ENCODE measurements at regions not wholly inside any gene's neighbourhood (a gene's known extent, or its start where the extent isn't known, plus 50 kb on each side); places are given as distances from the start of the nearest gene placed in this dataset.

GRCh38 chr5:73344835-73345234 is 103.7 kb downstream of the FOXD1 start:
- H3K4me2 ChIP-seq (ENCODE audit: low read depth, low read length): no peak overlapping the region
- H3K79me2 ChIP-seq (ENCODE audit: low read length): no peaks in the 10 kb centered on the region
- no peak overlapping the region for H3K9ac ChIP-seq (ENCODE audit: low read length)
- H3K9me3 ChIP-seq (replicated peaks; ENCODE audit: insufficient read depth, low read length): no peaks in the 10 kb centered on the region
- no peaks in the 10 kb centered on the region for H3K27me3 ChIP-seq (replicated peaks; ENCODE audit: insufficient read depth, low read length)
- TF ChIP-seq EZH2 (optimal IDR thresholded peaks at IDR 0.05; ENCODE audit: low read depth, low read length) (no peak), EZH2phosphoT487 (IDR thresholded peaks at IDR 0.05; ENCODE audit: low read length) (no peak)
- TF ChIP-seq, protein P1, sequence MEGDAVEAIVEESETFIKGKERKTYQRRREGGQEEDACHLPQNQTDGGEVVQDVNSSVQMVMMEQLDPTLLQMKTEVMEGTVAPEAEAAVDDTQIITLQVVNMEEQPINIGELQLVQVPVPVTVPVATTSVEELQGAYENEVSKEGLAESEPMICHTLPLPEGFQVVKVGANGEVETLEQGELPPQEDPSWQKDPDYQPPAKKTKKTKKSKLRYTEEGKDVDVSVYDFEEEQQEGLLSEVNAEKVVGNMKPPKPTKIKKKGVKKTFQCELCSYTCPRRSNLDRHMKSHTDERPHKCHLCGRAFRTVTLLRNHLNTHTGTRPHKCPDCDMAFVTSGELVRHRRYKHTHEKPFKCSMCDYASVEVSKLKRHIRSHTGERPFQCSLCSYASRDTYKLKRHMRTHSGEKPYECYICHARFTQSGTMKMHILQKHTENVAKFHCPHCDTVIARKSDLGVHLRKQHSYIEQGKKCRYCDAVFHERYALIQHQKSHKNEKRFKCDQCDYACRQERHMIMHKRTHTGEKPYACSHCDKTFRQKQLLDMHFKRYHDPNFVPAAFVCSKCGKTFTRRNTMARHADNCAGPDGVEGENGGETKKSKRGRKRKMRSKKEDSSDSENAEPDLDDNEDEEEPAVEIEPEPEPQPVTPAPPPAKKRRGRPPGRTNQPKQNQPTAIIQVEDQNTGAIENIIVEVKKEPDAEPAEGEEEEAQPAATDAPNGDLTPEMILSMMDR (IDR thresholded peaks at IDR 0.05; ENCODE audit: low read length): no peak
- H4K20me1 ChIP-seq (ENCODE audit: insufficient read depth, low read length): no peaks in the 10 kb centered on the region
- H2AFZ ChIP-seq (ENCODE audit: low read length): no peak overlapping the region
- H3K9me2 ChIP-seq (replicated peaks; ENCODE audit: insufficient read depth, low read length): no peaks in the 10 kb centered on the region
- H3K27ac ChIP-seq (ENCODE audit: low read length): no peak overlapping the region
- no peaks in the 10 kb centered on the region for H3F3A ChIP-seq (ENCODE audit: insufficient read depth, low read length)
- no peak for DNase-seq
- no peaks in the 10 kb centered on the region for H3K4me1 ChIP-seq (ENCODE audit: low read length)
- H3K4me3 ChIP-seq (ENCODE audit: low read length): no peak overlapping the region
- H3K36me3 ChIP-seq (replicated peaks; ENCODE audit: insufficient read depth, low read length): no peaks in the 10 kb centered on the region

DNA sequence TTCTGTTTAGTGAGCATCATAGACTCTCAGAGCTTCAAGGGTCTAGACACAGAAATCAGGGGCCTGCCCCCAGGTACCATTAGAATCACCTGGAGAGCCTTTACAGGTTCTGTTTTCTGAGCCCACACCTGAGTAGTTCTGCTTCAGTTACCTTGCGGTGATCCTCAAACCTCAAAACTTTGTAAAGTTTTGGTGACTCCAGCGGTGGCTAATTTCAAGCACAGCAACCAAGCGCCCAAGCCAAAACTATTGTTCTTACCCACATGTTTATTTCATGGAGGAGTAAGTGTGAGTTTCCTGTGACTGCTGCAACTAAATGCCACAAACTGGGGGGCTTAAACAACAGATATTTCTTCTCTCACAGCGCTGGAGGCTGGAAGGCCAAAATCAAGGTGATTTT is 108.9 kb downstream of the FOXD1 start:
- Histone ChIP-seq H3K4me1 (ENCODE audit: low read length) (no peaks in the 10 kb centered on the region), H4K20me1 (ENCODE audit: insufficient read depth, low read length) (no peaks in the 10 kb centered on the region), H3K4me2 (ENCODE audit: low read depth, low read length) (no peak overlapping the region), H3K9me3 (replicated peaks; ENCODE audit: insufficient read depth, low read length) (no peaks in the 10 kb centered on the region), H3K9me2 (replicated peaks; ENCODE audit: insufficient read depth, low read length) (no peaks in the 10 kb centered on the region), H3K36me3 (replicated peaks; ENCODE audit: insufficient read depth, low read length) (no peaks in the 10 kb centered on the region), H3K27ac (ENCODE audit: low read length) (no peak overlapping the region), H3F3A (ENCODE audit: insufficient read depth, low read length) (no peaks in the 10 kb centered on the region), H3K4me3 (ENCODE audit: low read length) (no peak overlapping the region), H3K27me3 (replicated peaks; ENCODE audit: insufficient read depth, low read length) (no peaks in the 10 kb centered on the region), H3K9ac (ENCODE audit: low read length) (no peak overlapping the region), H3K79me2 (ENCODE audit: low read length) (no peaks in the 10 kb centered on the region), H2AFZ (ENCODE audit: low read length) (no peak overlapping the region)
- DNase-seq: no peak
- TF ChIP-seq EZH2 (optimal IDR thresholded peaks at IDR 0.05; ENCODE audit: low read depth, low read length) (no peak), EZH2phosphoT487 (IDR thresholded peaks at IDR 0.05; ENCODE audit: low read length) (no peak)
- TF ChIP-seq, protein P1 (IDR thresholded peaks at IDR 0.05; ENCODE audit: low read length): no peak

DNA sequence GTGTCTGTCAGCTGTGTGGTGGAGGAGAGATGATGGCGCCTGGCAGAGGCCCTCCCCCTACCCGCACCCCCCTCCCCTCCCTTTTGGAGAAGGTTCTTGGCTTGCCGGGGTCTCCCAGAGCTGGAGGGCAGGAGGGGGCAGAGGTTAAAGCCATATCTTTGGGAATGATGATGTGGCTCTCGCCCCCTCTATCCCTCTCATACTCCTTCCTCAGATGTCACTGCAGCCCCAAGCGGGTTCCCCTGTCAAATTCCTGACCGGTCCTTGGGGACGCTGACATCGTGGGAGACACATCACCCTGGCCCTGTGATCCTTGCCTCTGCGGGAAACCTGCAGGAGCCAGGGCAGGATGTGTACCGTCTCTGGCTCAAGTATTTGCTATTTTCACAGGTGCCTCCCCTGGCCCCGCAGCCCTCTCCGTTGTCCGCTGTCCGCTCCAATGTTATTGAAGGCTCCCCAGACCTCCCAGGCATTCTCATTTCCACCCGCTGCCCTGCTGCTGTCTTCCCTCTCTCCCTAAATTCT is 109.5 kb downstream of the FOXD1 start:
- no peak overlapping the region for H2AFZ ChIP-seq (ENCODE audit: low read length)
- H3K4me1 ChIP-seq (ENCODE audit: low read length): no peaks in the 10 kb centered on the region
- H3K4me2 ChIP-seq (ENCODE audit: low read depth, low read length): no peak overlapping the region
- no peak overlapping the region for H3K27ac ChIP-seq (ENCODE audit: low read length)
- no peaks in the 10 kb centered on the region for H3K9me2 ChIP-seq (replicated peaks; ENCODE audit: insufficient read depth, low read length)
- no peaks in the 10 kb centered on the region for H3K9me3 ChIP-seq (replicated peaks; ENCODE audit: insufficient read depth, low read length)
- DNase-seq: no peak
- no peaks in the 10 kb centered on the region for H3K36me3 ChIP-seq (replicated peaks; ENCODE audit: insufficient read depth, low read length)
- no peaks in the 10 kb centered on the region for H3K27me3 ChIP-seq (replicated peaks; ENCODE audit: insufficient read depth, low read length)
- H4K20me1 ChIP-seq (ENCODE audit: insufficient read depth, low read length): no peaks in the 10 kb centered on the region
- no peaks in the 10 kb centered on the region for H3F3A ChIP-seq (ENCODE audit: insufficient read depth, low read length)
- H3K9ac ChIP-seq (ENCODE audit: low read length): no peak overlapping the region
- H3K79me2 ChIP-seq (ENCODE audit: low read length): no peaks in the 10 kb centered on the region
- no peak for TF ChIP-seq EZH2phosphoT487 (IDR thresholded peaks at IDR 0.05; ENCODE audit: low read length)
- no peak for TF ChIP-seq EZH2 (optimal IDR thresholded peaks at IDR 0.05; ENCODE audit: low read depth, low read length)
- TF ChIP-seq, protein P1 (IDR thresholded peaks at IDR 0.05; ENCODE audit: low read length): no peak
- H3K4me3 ChIP-seq (ENCODE audit: low read length): no peak overlapping the region

All from MM.1S (cell line).